HG03064 (cell line): ENCODE measurements at regions not wholly inside any gene's neighbourhood (a gene's known extent, or its start where the extent isn't known, plus 50 kb on each side); places are given as distances from the start of the nearest gene placed in this dataset.
A peak's percentile ranks its signal among the peaks of the same experiment; 100 is the strongest.

Source experiments
- ATAC-seq: cut with Tn5 transposase; IDR thresholded peaks from one replicate; pipeline ENCODE4 v1.9.1; 2021; ENCODE audit warnings: low read depth; ENCODE audit not compliant: unreplicated experiment

DNA sequence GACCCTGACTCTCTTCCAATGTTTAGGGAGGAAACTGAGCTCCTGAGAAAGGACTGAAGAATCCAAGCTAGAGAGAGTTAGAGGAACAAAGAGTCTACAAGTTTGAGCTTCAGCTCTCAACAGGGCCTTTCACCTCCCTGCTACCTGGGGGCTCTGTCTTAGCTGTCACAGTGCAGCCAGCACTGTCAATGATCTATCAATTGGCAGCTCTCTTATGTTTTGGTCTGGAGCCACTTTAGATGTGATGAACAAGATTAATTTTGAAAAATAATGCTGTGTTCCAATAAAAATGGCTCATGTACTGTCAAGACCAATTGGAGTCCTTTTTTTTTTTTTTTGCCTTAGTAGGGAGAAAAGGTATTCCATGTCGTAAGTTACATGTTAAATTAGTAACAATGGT is 215.8 kb upstream of the TRIB2 start:
- no peak for ATAC-seq

DNA sequence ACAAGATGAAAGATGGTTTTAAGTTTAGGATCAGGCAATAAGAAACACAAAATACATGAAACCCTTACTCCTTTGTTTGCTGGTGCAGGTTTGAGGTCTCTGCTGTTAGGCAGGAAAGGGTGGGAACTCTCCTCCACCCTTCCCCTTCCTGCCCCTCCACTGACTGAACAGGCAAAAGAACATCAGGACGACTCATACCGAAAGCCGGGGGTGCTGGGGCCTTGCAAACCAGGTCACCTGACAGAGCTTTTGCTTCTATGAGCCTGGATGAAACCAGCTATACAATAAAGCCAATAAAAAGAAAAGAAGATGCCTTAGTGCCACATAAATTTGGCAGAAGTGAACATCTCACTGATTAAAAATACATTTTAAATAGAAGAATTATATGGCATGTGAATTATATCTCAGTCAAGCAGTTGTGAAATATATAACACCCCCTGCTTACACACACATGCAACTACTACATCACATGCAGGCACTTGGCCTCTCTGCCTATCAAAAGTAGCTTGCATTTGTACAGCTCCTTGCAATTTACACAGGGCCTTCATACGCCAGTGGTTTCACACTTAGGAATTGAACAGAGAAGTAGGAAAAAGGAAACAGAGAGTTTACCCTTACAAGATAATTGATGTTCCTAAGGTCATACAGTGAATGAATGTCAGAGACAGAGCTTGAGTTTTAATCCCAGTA is 215.1 kb upstream of the TRIB2 start:
- ATAC-seq = peak; percentile 97

DNA sequence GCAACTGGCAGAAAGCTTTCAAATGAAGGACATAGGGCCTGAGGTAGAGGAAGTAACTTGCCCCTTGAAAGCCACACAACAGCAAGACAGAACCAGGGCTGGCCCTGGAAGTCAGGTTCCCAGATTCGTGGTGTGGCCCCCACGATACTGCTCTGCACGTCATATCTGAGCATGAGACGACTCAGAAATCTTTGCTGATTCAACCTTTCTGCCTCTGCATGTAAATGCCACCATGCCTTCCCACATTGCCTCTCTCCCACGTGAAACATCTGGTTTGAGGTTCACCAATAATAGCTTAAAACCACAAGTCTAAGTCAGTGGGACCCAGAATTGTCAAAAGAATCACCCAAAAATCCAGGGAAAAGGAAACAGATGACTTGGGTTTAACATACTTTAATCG is 214.0 kb upstream of the TRIB2 start:
- no peak for ATAC-seq

DNA sequence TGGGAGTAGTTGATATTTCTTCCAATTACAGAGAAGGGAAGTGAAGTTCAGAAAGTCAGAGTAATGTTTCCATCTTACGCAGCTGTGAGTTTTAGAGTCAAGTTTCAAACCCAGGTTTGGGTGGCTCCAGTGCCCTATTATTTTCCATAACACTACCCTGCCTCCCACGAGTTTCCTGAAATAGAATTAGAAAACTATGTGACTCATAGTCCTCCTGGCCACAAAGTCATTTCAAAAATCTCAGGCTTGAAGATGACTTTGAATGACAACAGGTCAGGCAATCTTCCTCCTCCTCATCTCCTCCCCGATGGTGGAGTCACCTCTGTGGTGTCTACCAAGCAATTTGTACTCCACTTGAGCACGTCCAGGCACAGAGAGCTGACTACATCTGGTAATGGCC is 212.3 kb upstream of the TRIB2 start:
- no peak for ATAC-seq

DNA sequence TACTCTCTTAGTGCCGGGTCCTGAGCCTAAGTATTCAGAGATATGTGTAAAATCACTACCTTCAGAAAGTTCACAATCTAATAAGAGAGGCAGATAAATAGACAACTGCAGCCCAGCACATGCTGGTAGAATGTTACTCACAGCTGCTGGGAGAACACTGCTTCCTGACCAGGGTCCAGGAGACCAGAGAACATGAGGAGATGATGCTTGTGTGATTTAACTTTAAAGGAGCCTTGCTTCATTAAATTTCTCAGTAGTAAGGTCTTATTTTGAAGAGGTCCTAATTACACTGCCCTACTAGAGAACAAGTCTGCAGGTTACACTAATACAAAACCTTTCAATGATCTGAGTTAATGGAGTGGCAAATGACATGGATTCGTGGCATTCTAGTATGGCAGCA is 209.9 kb upstream of the TRIB2 start:
- peak; percentile 2 for ATAC-seq

DNA sequence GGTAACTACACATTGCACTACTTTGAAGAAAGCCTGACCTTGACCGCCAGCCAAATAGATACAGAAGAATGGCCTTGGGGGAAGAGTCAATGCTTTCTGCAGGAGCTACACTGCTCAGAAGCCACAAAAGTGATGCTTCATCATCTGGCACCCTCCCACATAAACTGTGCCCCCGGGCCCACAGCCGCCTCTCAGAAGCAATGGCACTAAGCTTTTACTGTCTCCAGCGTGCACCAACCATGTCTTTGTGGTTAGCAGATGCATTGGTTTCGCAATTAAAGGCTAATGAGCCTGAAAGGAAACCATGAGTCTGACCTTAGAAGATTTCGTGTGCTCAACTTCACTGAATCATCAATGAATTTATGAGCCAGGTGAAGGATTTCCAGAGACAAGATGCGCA is 209.4 kb upstream of the TRIB2 start:
- ATAC-seq = peak; percentile 71

DNA sequence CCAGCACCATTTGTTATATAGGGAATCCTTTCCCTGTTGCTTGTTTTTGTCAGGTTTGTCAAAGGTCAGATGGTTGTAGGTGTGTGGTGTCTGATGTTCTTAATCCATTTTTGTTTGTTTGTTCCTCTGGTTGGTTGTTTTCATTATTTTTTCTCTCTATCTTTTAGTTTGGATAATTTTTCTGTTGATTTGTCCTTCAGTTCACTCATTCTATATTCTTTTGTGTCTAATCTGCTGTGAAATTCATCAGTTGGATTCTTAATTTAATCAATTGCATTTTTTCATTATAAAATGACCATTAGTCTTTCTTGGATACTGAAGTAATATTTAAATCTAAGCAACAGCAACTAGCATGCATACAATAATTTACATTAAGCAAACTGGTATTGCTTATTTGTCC is 206.7 kb upstream of the TRIB2 start:
- ATAC-seq = no peak

DNA sequence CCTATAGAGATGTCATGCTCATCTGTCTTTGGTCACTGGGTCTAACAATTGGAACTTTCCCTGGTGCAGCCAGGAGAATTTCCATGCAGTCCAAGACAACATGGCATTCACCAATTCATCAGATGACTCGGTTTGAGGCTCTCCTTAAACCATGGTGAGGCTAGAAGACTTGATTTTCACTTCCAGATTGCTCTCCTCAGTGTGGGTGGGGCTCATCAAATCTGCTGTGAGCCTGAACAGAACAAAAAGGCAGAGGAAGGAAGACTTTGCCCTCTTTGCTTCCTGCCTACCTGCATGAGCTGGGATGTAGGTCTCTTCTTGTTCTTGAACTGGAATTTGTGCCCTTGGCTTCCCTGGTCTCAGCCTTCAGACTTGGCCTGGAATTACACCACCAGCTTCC is 203.4 kb upstream of the TRIB2 start:
- ATAC-seq = no peak

DNA sequence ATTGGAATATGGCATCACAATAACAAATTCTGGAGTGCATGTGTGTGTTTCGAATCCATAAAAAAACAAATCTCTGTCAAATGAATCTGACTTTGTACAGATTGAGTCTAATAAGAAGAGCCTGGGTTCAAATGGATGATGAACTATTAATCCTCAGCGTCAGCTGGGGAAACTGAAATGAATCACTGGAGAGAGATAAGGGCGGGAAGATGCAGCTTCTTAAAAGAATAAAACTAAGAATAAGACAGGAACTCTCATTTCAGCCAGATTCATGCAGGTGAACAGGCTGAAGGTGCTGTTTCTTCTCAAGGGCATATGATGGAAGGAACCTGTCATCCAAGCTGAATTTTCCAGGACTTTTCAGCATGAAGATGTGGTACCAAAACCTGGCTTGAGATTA is 202.6 kb upstream of the TRIB2 start:
- ATAC-seq = no peak

DNA sequence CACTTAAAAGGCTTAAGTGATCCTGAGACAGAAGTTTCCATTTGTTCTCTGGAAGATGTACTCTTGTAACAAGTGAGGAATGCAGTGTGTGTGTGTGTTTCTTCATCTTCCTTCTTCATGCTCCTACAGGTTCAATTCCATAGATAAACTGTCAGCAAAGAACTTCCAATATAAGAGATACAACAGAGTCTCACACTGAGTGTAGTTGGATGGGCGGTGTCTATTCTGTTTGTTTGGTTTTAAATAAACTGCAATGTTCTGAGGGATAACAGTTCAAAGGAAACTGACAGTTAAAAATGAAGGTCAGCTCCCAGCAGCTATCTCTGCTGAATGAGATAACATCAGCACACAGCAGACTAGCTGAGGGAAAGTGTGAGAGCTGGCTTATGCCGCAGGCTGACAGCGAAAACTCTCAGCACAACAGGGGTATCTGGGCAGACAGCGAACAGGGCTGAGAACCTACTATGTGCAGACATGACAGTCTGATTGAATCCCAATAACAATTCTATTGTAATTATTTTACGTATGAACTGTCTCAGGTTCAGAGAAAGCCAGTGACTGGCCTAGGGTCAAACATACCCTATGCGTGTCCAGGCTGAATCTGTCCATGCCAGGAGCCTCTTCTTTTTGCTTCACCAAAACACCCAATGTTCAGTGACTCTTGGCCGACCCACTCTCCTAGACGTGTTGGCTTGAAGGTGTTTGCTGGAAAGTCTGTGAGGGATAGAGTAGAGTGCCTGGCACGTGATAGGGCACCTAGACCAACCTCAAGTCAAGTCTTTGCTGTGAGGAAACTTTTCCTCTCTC is 201.9 kb upstream of the TRIB2 start:
- no peak for ATAC-seq

DNA sequence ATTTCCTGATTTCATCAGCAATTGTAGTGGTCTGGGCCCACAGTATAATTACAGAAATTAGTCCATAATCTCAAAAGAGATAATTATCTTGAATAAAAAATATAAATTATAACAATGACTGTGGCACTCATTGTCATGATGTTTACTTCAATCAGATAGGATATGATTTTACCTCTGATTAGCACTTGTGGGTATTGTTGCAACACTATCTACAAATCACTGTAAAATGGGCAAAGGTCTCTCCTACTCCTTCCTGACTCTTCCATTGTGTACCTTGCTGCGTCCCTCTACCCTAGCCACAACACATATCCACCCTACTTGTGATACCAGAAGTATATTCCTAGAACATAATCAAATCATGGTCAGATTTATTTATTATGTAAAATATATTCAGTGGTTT is 200.9 kb upstream of the TRIB2 start:
- ATAC-seq = no peak

DNA sequence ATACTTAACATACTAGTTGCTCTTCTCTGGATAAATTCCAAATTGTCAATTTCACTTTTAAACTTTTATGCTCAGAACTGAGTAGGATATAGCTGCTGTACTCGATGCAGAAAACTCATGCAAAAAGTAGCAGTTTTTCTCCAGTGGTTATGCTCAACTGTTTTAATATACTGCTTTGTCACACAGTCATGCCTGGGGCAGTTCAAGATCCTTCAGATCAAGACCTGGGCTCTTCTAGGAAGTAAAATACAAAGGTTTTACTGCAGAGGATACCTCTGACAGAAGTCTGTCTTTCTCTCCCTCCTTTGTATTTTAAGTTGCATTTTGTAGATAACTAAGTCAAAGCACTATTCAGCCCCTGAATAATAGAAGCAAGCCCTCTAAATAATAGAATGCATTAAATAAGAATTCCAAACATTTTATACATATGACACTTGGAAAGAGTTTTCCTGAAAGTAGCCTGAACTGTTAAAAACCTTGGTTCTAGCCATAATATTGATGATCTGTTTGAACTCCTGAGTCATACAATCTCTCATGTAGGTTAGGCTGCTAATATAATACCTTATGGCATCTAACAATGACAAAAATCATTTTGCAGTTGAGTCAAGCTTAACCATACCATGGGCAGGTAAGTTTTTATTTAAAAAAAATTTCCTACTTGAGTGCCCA is 183.3 kb upstream of the TRIB2 start:
- ATAC-seq = no peak

DNA sequence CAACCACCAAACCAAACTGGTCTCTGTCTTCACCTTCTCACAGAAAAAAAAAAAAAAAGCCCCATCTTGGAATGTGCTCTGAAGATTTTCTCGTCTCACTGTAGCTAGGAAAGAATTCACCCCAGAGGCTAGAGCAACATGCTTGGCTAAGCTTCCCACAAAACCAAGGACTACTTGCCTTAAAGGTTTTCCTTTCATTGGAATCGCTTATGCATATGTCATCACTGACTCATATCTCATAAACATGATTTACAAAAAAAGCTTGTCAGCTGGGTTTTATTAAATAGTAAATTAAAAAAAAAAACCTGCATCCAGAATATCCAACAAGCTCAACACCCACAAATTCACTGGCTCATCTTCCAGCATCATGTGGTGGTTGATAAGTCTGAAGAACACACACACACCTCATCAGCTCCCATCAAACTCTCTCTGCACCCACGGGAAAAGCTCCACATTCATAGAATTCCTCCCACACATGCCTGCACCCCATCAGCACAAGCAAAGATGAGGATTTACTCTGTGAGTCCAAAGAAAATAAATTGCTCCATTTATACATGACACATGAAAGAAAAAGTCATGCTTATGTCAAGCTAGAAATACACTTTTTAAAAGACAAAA is 182.0 kb upstream of the TRIB2 start:
- ATAC-seq = no peak

DNA sequence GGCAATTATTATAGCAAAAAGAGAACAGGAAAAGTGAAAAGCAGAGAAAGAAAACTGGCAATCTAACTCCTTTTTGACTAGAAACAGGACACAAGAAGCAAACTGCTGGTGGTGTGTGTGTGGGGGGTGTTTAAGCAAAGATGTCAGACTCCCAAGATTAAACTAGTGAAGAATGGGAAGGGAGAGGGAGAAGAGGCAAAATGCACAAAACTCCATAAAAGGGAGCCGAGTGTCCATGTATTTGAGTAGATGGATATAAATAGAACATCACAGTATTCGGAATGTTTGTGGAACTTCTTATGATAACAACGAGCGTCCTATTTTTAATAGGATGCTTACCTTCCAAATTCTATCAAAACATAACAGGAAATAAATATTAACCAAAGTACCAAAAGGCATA is 179.8 kb upstream of the TRIB2 start:
- ATAC-seq = no peak

DNA sequence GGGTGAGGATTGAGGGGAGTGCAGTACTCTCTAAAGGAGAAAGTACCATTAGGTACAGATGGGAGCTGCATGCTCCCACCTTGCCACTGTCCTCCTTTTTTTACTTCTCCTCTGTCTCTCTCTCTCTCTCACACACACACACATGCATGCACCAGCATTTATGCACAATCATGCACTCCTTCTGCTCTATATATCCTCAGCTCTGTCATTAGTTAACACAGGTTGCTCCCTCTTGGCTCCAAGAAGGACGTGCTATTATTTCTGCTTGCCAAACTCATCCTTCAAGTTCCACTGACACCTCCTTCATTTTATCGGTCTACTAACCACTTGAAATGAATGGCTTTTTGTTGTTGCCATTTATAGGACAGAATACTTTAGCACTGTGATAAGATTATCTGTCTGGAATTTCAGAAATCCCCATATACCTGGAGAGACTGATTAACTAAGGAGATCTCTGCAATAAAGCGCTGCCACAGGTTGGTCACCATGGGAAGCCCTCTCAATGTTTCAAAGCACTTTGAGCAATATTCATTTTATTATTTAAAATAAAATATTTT is 178.5 kb upstream of the TRIB2 start:
- ATAC-seq = no peak

DNA sequence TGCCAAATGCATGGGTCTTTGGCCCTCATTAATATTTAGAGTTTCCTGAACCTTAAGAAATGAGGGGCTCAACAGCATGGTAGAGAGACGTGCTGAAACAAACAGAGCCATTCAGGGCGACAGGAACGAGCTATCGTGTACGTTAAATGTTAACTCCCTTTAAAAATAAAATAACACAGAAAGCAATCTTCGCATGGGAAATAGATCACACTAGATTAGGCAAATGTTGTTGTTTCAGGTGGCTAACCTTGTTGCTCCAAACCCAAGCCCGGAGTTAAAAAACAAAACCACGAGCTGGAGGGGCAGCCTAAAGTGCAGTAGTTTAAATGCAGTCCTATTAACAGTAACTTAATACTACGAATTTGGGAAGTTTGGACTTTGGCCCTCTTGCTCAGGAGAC is 177.4 kb upstream of the TRIB2 start:
- no peak for ATAC-seq

DNA sequence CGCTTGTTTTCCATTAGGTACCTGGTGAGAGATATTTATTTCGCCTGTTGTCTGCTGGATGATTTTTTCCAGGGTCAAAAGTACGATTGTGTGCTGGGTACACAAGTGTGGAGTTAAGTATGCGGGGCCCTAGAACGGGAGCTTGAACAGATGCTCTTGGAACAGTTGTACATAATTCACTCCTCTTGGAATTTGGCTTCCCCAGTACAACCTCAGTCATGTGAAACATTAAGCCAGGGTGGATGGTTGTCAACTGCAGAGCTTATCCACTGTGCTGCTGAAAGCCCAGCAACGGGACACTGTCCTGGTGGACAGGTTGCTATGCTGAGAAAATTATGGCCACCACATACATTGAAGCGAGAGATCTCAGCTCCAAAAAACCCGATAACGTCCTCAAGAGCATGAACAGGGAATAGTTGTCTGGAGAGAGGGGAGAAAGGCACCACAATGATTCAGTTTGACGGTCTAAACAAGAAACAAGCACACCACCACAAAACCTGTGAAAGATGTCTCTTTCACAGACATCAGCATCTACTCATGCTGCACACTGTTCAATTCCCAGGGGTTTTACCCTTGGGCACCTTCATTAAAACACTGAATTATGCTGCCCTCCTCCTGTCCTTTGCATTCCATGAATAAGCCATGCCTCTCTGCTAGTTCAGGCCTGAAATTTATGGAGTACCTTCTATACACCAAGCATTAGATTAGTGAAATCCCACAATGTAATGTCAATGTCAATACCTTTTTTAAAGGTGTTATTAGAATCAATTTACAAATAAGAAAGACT is 176.8 kb upstream of the TRIB2 start:
- no peak for ATAC-seq

DNA sequence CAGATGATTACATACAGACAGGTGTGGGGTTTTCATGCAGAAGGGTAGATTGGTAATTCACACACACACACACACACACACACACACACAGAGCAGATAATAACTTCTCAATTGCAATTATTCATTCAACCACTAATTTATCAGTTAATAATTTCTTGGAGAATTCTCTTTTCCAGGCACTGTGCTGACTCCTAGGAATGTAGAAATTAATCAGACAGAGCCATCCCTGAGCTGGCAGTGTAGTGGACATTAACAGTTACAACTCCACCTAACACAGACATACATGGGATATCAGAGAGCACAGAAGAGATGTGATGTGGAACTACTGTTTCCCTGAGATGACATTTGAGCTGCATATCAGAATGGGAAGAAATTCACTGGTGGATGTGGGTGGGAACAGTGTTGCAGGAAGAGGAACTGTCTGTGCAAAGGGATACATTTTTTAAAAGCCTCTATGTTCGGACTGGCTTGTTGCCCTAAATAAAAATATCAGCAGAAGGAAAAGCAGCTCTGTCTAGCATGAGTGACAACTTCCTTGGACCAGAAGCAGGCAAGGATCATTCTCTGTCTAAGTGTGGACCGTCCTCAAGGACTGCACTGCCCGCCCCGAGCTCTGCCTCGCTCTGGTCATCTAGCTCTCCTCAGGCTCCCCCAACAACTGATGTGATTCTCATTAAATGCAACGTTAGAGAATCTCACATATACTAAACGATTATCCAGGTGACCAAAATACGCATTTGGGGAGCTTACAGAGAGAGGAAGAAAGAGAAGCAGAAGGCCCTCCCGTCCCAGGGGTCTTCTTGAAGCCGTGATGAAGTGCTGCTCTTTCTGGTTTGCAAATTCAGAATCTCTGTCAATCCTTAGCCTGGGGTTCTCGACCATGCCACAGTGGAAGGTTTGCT is 173.4 kb upstream of the TRIB2 start:
- ATAC-seq = no peak

DNA sequence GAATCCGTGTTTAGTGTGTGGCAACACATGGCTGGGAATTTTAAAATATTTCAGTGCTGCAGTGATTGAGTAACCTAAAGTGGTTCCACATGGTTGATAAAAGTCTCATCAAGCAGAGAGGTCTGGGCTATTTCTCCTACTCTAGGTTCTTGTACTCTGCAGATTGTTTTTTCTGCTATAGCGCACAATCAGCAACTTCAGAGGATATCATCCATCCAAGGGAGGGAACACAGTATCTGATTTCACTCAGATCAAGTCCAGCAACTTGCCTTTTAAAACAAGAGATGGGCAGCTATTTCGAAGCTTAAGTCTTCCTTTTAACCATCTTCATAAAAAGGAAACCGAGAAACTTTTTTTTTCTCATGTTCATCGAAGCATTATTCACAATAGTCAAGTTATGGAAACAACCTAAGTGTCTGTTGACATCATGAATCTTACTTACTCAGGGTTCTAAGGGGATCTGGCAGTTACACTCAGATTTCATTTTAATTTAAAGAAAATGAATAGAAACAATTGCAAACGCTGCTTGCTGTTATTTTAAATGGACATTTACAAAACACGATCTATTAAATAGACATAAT is 172.7 kb upstream of the TRIB2 start:
- ATAC-seq = no peak
